Neural progenitor cell (in vitro differentiated cells): ENCODE measurements at regions not wholly inside any gene's neighbourhood (a gene's known extent, or its start where the extent isn't known, plus 50 kb on each side); places are given as distances from the start of the nearest gene placed in this dataset.
A peak's percentile ranks its signal among the peaks of the same experiment; 100 is the strongest.

Source experiments
- DNase-seq: peaks from one replicate; pipeline ENCODE4 v3.0.0-alpha.2; 2016; ENCODE audit warnings: low spot score
- H2AFZ ChIP-seq: fragments of 200-600 bp; sonication (generic); replicated peaks from 2 replicates; pipeline ENCODE4 v1.6.1; 2016; ENCODE audit warnings: antibody characterized with exemption
- H3F3A ChIP-seq: fragments of 200-600 bp; sonication (generic); 2 replicates; pipeline ENCODE4 v1.6.1; 2016; ENCODE audit warnings: antibody characterized with exemption, low read depth
- H3K27ac ChIP-seq: fragments of 200-600 bp; sonication (generic); 2 replicates; pipeline ENCODE4 v1.5.1; 2016; ENCODE audit warnings: mild to moderate bottlenecking
- H3K27me3 ChIP-seq: fragments of 200-600 bp; sonication (generic); 2 replicates; pipeline ENCODE4 v1.6.1; 2016; ENCODE audit warnings: mild to moderate bottlenecking, moderate library complexity
- H3K36me3 ChIP-seq: fragments of 200-600 bp; sonication (generic); 2 replicates; pipeline ENCODE4 v1.5.1; 2016
- H3K4me1 ChIP-seq: fragments of 200-600 bp; sonication (generic); 2 replicates; pipeline ENCODE4 v1.6.1; 2016; ENCODE audit warnings: mixed run types
- H3K4me2 ChIP-seq: fragments of 200-600 bp; sonication (generic); 2 replicates; pipeline ENCODE4 v1.6.1; 2016
- H3K4me3 ChIP-seq: fragments of 200-600 bp; sonication (generic); 2 replicates; pipeline ENCODE4 v1.5.1; 2016
- H3K79me2 ChIP-seq: fragments of 200-600 bp; sonication (generic); 2 replicates; pipeline ENCODE4 v1.6.1; 2016; ENCODE audit warnings: low read depth
- H3K9ac ChIP-seq: fragments of 200-600 bp; sonication (generic); 2 replicates; pipeline ENCODE4 v1.6.1; 2016
- H3K9me3 ChIP-seq: fragments of 200-600 bp; sonication (generic); 2 replicates; pipeline ENCODE4 v1.5.1; 2016; ENCODE audit warnings: low read depth
- H4K20me1 ChIP-seq: fragments of 200-600 bp; sonication (generic); 2 replicates; pipeline ENCODE4 v1.6.1; 2016; ENCODE audit warnings: low read depth
- H3K27ac Mint-ChIP-seq: 3 replicates; pipeline ENCODE4 v1.8.0; 2021; ENCODE audit warnings: mixed read lengths
- H3K27me3 Mint-ChIP-seq: 2 replicates; pipeline ENCODE4 v1.8.0; 2022; ENCODE audit warnings: low read depth, mild to moderate bottlenecking, inconsistent platforms, moderate library complexity, mixed read lengths; ENCODE audit not compliant: insufficient read depth
- H3K36me3 Mint-ChIP-seq: 3 replicates; pipeline ENCODE4 v1.8.0; 2021; ENCODE audit warnings: mixed read lengths
- H3K4me1 Mint-ChIP-seq: 3 replicates; pipeline ENCODE4 v1.8.0; 2021; ENCODE audit warnings: mixed read lengths
- H3K4me3 Mint-ChIP-seq: 3 replicates; pipeline ENCODE4 v1.8.0; 2021; ENCODE audit warnings: mild to moderate bottlenecking, moderate library complexity, mixed read lengths
- H3K9me3 Mint-ChIP-seq: 3 replicates; pipeline ENCODE4 v1.8.0; 2020; ENCODE audit warnings: mixed read lengths
- EZH2 ChIP-seq: fragments of 200-600 bp; sonication (generic); IDR thresholded peaks from 2 replicates; pipeline ENCODE4 v1.6.1; 2017; ENCODE audit warnings: antibody characterized with exemption, mild to moderate bottlenecking, moderate library complexity
- EZH2phosphoT487 ChIP-seq: fragments of 200-600 bp; sonication (generic); IDR thresholded peaks from 2 replicates; pipeline ENCODE4 v1.6.1; 2017; ENCODE audit warnings: antibody characterized with exemption
- TF ChIP-seq, protein P1 (sequence below): fragments of 200-600 bp; sonication (generic); IDR thresholded peaks from 2 replicates; pipeline ENCODE4 v1.5.1; 2017; ENCODE audit warnings: antibody characterized with exemption, mild to moderate bottlenecking

DNA sequence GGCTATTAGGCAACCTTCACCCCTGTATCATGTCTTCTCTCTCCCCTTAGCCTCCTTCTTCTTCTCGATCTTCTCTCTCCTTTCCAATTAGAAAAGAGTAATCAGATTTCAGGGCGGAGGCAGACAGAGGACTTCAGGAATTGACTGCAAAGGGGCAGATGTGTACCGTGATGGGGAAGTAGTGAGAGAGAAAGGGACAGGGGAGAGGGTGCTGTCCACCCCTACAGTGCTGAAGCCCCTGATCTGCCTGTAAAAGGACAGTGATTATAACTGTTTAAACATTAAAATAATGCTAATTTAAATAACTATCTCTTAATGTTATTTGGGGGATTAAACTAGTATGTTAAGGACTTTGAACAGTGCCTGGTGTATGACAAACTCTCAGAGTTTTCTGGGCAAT lies 178.5 kb downstream of the ACTR3 start:
- Histone ChIP-seq H4K20me1 (no peaks in the 10 kb centered on the region), H3K27me3 (no peaks in the 10 kb centered on the region), H2AFZ (no peak overlapping the region), H3F3A (no peaks in the 10 kb centered on the region), H3K9me3 (no peaks in the 10 kb centered on the region), H3K36me3 (no peaks in the 10 kb centered on the region), H3K4me2 (no peak overlapping the region), H3K4me1 (peaks cover 4% of the 10 kb centered on the region), H3K4me3 (no peak overlapping the region), H3K9ac (no peak overlapping the region), H3K79me2 (no peaks in the 10 kb centered on the region), H3K27ac (no peak overlapping the region)
- peaks cover 1% of the 10 kb centered on the region for H3K36me3 Mint-ChIP-seq
- peaks cover 10% of the 10 kb centered on the region for H3K4me1 Mint-ChIP-seq
- no peak overlapping the region for H3K27ac Mint-ChIP-seq
- H3K4me3 Mint-ChIP-seq, result no peak overlapping the region
- peaks cover 2% of the 10 kb centered on the region for H3K9me3 Mint-ChIP-seq
- DNase-seq, result peak; percentile 56
- no peak for TF ChIP-seq EZH2
- TF ChIP-seq EZH2phosphoT487, result no peak
- TF ChIP-seq, protein P1, sequence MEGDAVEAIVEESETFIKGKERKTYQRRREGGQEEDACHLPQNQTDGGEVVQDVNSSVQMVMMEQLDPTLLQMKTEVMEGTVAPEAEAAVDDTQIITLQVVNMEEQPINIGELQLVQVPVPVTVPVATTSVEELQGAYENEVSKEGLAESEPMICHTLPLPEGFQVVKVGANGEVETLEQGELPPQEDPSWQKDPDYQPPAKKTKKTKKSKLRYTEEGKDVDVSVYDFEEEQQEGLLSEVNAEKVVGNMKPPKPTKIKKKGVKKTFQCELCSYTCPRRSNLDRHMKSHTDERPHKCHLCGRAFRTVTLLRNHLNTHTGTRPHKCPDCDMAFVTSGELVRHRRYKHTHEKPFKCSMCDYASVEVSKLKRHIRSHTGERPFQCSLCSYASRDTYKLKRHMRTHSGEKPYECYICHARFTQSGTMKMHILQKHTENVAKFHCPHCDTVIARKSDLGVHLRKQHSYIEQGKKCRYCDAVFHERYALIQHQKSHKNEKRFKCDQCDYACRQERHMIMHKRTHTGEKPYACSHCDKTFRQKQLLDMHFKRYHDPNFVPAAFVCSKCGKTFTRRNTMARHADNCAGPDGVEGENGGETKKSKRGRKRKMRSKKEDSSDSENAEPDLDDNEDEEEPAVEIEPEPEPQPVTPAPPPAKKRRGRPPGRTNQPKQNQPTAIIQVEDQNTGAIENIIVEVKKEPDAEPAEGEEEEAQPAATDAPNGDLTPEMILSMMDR, result no peak
- peaks cover 15% of the 10 kb centered on the region for H3K27me3 Mint-ChIP-seq

DNA sequence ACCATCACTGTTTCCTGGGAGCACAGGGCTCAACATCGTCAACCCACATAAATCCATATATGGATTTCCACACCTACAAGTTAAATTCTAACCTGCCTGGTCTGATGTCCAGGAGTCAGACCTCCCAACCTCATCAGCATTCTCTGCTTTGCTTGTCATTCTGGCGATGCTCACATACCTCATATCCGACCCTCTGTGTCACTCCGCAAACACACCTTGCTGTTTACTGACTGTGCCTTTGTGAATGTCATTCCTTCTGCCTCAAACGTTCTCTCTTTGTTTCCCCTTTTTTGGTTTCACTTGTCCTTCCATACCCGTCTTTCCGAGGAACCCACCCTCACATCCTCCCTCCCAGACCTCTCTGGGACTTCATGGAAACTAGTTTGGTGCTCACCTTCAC lies 187.1 kb downstream of the ACTR3 start:
- Histone ChIP-seq H3K9ac (no peak overlapping the region), H3K4me1 (no peaks in the 10 kb centered on the region), H3K27me3 (no peaks in the 10 kb centered on the region), H3K36me3 (no peaks in the 10 kb centered on the region), H3F3A (no peaks in the 10 kb centered on the region), H3K4me3 (no peak overlapping the region), H3K4me2 (no peak overlapping the region), H3K9me3 (no peaks in the 10 kb centered on the region), H2AFZ (no peak overlapping the region), H3K79me2 (no peaks in the 10 kb centered on the region), H3K27ac (no peak overlapping the region), H4K20me1 (no peaks in the 10 kb centered on the region)
- Mint-ChIP-seq H3K4me3 (no peak overlapping the region), H3K36me3 (peaks cover 1% of the 10 kb centered on the region), H3K9me3 (peaks cover 8% of the 10 kb centered on the region), H3K27ac (no peak overlapping the region), H3K4me1 (no peaks in the 10 kb centered on the region), H3K27me3 (peaks cover 4% of the 10 kb centered on the region)
- DNase-seq, result no peak
- TF ChIP-seq, protein P1, result no peak
- no peak for TF ChIP-seq EZH2phosphoT487
- TF ChIP-seq EZH2, result no peak

DNA sequence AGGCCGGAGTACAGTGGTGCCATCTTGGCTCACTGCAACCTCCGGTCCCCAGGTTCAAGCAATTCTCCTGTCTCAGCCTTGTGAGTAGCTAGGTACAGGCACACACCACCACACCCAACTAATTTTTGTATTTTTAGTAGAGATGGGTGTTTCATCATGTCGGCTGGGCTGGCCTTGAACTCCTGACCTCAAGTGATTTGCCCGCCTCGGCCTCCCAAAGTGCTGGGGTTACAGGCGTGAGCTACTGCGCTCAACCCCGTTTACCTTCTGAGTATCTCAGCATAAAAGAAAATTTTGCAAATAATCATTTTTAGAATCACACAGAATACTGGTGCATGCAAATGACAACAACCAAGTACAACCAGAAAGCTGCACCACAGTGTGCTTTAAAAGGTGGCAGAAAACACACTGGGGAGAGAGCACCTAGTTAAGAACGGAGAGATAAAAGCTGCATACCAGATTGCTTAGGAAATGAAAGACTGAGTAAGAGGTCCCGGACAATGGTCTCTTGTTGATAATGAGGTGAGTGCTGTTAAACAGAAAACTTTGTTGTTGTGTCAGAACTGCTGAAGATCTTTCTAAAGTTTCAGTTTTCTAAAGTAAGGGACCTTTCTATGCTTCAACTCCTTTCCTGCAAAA lies 189.6 kb downstream of the ACTR3 start:
- H4K20me1 ChIP-seq, result no peaks in the 10 kb centered on the region
- Mint-ChIP-seq H3K27me3 (peaks cover 2% of the 10 kb centered on the region), H3K9me3 (peaks cover 4% of the 10 kb centered on the region), H3K4me3 (no peak overlapping the region), H3K27ac (no peak overlapping the region), H3K36me3 (no peaks in the 10 kb centered on the region), H3K4me1 (no peaks in the 10 kb centered on the region)
- DNase-seq, result no peak
- H3K4me1 ChIP-seq, result no peaks in the 10 kb centered on the region
- no peaks in the 10 kb centered on the region for H3F3A ChIP-seq
- no peak overlapping the region for H3K4me2 ChIP-seq
- TF ChIP-seq EZH2phosphoT487 (no peak), EZH2 (no peak)
- TF ChIP-seq, protein P1, result no peak
- H3K27me3 ChIP-seq, result no peaks in the 10 kb centered on the region
- no peaks in the 10 kb centered on the region for H3K36me3 ChIP-seq
- no peak overlapping the region for H2AFZ ChIP-seq
- no peak overlapping the region for H3K9ac ChIP-seq
- no peaks in the 10 kb centered on the region for H3K79me2 ChIP-seq
- no peaks in the 10 kb centered on the region for H3K9me3 ChIP-seq
- H3K4me3 ChIP-seq, result no peak overlapping the region
- H3K27ac ChIP-seq, result no peak overlapping the region
